Gastroesophageal sphincter (tissue), 4 donors: ENCODE measurements at regions not wholly inside any gene's neighbourhood (a gene's known extent, or its start where the extent isn't known, plus 50 kb on each side); places are given as distances from the start of the nearest gene placed in this dataset.

Experiments
- ATAC-seq: fragments of 150-250 bp; one replicate; pipeline ENCODE4 v1.9.1; 2016; ENCODE audit warnings: mild to moderate bottlenecking, moderate library complexity
- H3K27ac ChIP-seq, 4 donors: fragments of 200-600 bp; sonication (generic) in 3 of 4; 1 replicate in 3 of 4; 2 replicates in 1 of 4; pipeline ENCODE4 v1.5.1; 2016 to 2019
- H3K27me3 ChIP-seq: fragments of 200-600 bp; sonication (generic); one replicate; pipeline ENCODE4 v1.5.1; 2019
- H3K36me3 ChIP-seq, 2 donors: fragments of 200-600 bp; sonication (generic); one replicate each; pipeline ENCODE4 v1.5.1; 2019; ENCODE audit warnings: control low read depth in 1 of 2
- H3K4me1 ChIP-seq, 3 donors: fragments of 200-600 bp; sonication (generic); 1 replicate in 2 of 3; 2 replicates in 1 of 3; pipeline ENCODE4 v1.5.1; 2016 to 2019; ENCODE audit warnings: control low read depth in 2 of 3
- H3K4me3 ChIP-seq, 2 donors: fragments of 200-600 bp; sonication (generic); one replicate each; pipeline ENCODE4 v1.5.1; 2019; ENCODE audit warnings: mild to moderate bottlenecking in 1 of 2, moderate library complexity in 1 of 2
- H3K9me3 ChIP-seq, 3 donors: fragments of 200-600 bp; sonication (generic); one replicate each; pipeline ENCODE4 v1.5.1; 2017 to 2019; ENCODE audit warnings: control low read depth in 2 of 3
- EP300 ChIP-seq: sonication (generic); formaldehyde crosslinking; IDR thresholded peaks from one replicate; pipeline ENCODE4 v1.6.1; 2017; ENCODE audit warnings: antibody characterized with exemption, mild to moderate bottlenecking
- POLR2A ChIP-seq, 2 donors: fragments of 450-650 bp; IDR thresholded peaks; one replicate each; pipeline ENCODE4 v1.6.1; 2017; ENCODE audit warnings: antibody characterized with exemption in 2 of 2, mild to moderate bottlenecking in 2 of 2, moderate library complexity in 1 of 2
- POLR2AphosphoS5 ChIP-seq: sonication (generic); formaldehyde crosslinking; IDR thresholded peaks from one replicate; pipeline ENCODE4 v1.6.1; 2017; ENCODE audit warnings: antibody characterized with exemption
- WGBS, 2 donors: methylation state at CpG; one replicate each; pipeline ENCODE4 v1.1.5; 2018; ENCODE audit warnings: low coverage in 1 of 2; 5-methylcytosine and 5-hydroxymethylcytosine counted together
- TF ChIP-seq, protein P1 (sequence below), 4 experiments: fragments of 200-600 bp in 2 of 4; fragments of 450-650 bp in 2 of 4; sonication (generic) in 1 of 4; IDR thresholded peaks; one replicate each; pipeline ENCODE4 v1.5.1; 2017 to 2019; ENCODE audit warnings: antibody characterized with exemption in 4 of 4, mild to moderate bottlenecking in 2 of 4, moderate library complexity in 2 of 4

DNA sequence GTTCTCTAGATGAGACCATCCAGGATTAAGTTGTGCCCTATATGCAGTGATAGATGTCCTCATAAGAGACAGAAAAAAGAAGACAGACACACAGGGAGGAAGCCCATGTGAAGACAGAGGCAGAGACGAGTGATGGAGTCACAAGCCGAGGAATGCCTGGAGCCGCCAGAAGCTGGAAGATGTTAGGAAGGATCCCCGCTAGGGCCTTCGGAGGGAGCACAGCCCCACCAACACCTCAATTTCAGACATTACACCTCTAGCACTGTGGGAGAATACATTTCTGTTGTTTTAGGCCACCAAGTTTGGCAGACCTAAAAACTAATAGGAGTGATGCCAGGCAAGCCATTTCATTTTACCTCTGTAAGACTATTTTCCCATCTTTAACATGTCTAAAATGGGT lies 458.5 kb downstream of the MED13L start:
- H3K4me3 ChIP-seq: no peak overlapping the region
- H3K9me3 ChIP-seq: peaks cover 0 to 6% (median 0%) of the 10 kb centered on the region in 3 donors
- TF ChIP-seq POLR2AphosphoS5 (no peak), POLR2A (IDR thresholded peaks at IDR 0.05) (no peak), EP300 (no peak)
- TF ChIP-seq, protein P1, sequence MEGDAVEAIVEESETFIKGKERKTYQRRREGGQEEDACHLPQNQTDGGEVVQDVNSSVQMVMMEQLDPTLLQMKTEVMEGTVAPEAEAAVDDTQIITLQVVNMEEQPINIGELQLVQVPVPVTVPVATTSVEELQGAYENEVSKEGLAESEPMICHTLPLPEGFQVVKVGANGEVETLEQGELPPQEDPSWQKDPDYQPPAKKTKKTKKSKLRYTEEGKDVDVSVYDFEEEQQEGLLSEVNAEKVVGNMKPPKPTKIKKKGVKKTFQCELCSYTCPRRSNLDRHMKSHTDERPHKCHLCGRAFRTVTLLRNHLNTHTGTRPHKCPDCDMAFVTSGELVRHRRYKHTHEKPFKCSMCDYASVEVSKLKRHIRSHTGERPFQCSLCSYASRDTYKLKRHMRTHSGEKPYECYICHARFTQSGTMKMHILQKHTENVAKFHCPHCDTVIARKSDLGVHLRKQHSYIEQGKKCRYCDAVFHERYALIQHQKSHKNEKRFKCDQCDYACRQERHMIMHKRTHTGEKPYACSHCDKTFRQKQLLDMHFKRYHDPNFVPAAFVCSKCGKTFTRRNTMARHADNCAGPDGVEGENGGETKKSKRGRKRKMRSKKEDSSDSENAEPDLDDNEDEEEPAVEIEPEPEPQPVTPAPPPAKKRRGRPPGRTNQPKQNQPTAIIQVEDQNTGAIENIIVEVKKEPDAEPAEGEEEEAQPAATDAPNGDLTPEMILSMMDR (IDR thresholded peaks at IDR 0.05): no peak
- peaks cover 55% of the 10 kb centered on the region for H3K27me3 ChIP-seq
- 86 to 94% methylated on average over 2 to 5 of the region's 5 CpGs for WGBS, 2 donors
- no peak overlapping the region for H3K27ac ChIP-seq
- no peak for ATAC-seq
- H3K4me1 ChIP-seq: no peaks in the 10 kb centered on the region
- no peaks in the 10 kb centered on the region for H3K36me3 ChIP-seq

DNA sequence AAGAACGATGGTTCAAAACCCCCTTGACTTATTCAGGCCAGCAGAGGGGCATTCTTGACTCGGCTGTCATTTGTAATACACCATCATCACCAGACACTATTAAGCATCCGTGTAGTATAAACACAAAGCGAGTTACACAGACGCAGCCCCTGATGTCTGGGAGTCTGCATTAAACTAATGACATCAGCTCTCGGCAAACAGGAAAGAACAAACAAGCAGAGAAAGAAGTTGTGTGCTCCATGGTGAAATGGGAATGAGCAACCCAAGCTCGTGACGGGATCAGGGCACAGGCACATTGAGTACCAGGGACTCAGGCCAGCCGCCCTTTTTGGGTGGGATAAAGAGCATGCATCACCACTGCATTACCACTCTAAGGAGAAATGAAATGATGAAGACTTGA lies 460.1 kb downstream of the MED13L start:
- 19 to 40% methylated on average over 6 to 9 of the region's 9 CpGs for WGBS, 2 donors

DNA sequence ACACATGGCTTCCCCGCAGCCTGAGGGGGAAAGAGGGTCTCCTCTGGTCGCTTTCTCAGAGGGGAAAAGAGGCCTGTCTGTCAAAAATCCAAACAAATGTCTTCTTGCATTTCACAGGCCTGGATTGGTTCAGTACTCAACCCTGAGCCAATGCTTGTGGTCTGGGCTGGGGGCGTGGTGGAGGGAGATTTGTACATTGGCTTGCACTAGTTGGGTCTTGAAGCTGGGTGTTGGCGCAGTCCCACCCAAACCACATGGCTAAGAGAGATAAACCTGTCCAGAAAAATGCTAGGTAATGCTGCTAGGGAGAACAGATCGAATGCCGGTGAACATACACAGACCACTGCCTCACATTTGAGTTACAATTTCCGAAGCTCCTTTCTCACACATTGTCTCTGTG lies 461.6 kb downstream of the MED13L start:
- Histone ChIP-seq H3K27ac (no peak overlapping the region), H3K4me3 (no peak overlapping the region), H3K9me3 (peaks cover 0 to 14% (median 0%) of the 10 kb centered on the region in 3 donors), H3K4me1 (no peaks in the 10 kb centered on the region), H3K27me3 (peaks cover 66% of the 10 kb centered on the region), H3K36me3 (no peaks in the 10 kb centered on the region)
- no peak for ATAC-seq
- WGBS, 2 donors: 72 to 92% methylated on average over 3 to 6 of the region's 7 CpGs
- TF ChIP-seq POLR2AphosphoS5: no peak
- TF ChIP-seq, protein P1 (IDR thresholded peaks at IDR 0.05): no peak
- TF ChIP-seq EP300: no peak
- no peak for TF ChIP-seq POLR2A (IDR thresholded peaks at IDR 0.05)

More for the DNA sequence above, 460.1 kb downstream of the MED13L start:
- ATAC-seq: no peak
- peaks cover 60% of the 10 kb centered on the region for H3K27me3 ChIP-seq
- TF ChIP-seq, protein P1 (IDR thresholded peaks at IDR 0.05): no peak
- peaks cover 0 to 3% (median 0%) of the 10 kb centered on the region in 3 donors for H3K9me3 ChIP-seq
- H3K27ac ChIP-seq: no peak overlapping the region
- H3K36me3 ChIP-seq: no peaks in the 10 kb centered on the region
- H3K4me1 ChIP-seq: no peaks in the 10 kb centered on the region
- H3K4me3 ChIP-seq: no peak overlapping the region

- 80% methylated on average over 2 of the region's 2 CpGs; no CpG with 5 or more reads in 1 of the 2 donors for WGBS, 2 donors
- TF ChIP-seq POLR2AphosphoS5 (no peak), POLR2A (IDR thresholded peaks at IDR 0.05) (no peak), EP300 (no peak)
- TF ChIP-seq, protein P1 (IDR thresholded peaks at IDR 0.05): no peak
- ATAC-seq: no peak
Measured at GRCh38 chr12:115813256-115813655, 464.2 kb downstream of the MED13L start.

DNA sequence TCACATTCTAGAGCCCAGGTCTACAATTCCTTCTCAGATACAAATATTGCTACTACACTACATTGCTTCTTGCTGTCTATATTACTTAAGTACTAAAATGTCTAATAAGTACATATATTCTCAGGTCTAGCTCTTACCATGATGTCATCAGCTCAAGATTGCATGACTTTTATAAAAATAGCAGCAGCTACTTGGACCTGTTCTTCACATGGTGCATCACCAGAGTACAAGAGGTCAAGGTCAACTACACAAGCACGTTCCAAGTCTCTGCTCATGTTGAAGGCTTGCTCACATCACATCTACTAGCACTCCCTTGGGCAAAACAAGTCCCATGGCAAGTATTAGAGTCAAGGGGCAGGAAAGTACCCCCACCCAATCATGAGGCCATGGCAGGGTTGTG lies 465.6 kb downstream of the MED13L start:
- no peak overlapping the region for H3K27ac ChIP-seq
- no peaks in the 10 kb centered on the region for H3K36me3 ChIP-seq
- no peaks in the 10 kb centered on the region for H3K4me1 ChIP-seq
- WGBS, 2 donors: no CpG with 5 or more reads among the region's 1 CpG
- H3K27me3 ChIP-seq: peaks cover 52% of the 10 kb centered on the region
- peaks cover 0 to 14% (median 0%) of the 10 kb centered on the region in 3 donors for H3K9me3 ChIP-seq
- TF ChIP-seq, protein P1 (IDR thresholded peaks at IDR 0.05): no peak
- TF ChIP-seq POLR2AphosphoS5 (no peak), POLR2A (IDR thresholded peaks at IDR 0.05) (no peak), EP300 (no peak)
- H3K4me3 ChIP-seq: no peak overlapping the region
- no peak for ATAC-seq

More at GRCh38 chr12:115813256-115813655, 464.2 kb downstream of the MED13L start:
- Histone ChIP-seq H3K27ac (no peak overlapping the region), H3K36me3 (no peaks in the 10 kb centered on the region), H3K4me3 (no peak overlapping the region), H3K4me1 (no peaks in the 10 kb centered on the region), H3K27me3 (peaks cover 53% of the 10 kb centered on the region), H3K9me3 (peaks cover 0 to 14% (median 0%) of the 10 kb centered on the region in 3 donors)
